ENCODE measurements at regions not wholly inside any gene's neighbourhood (a gene's known extent, or its start where the extent isn't known, plus 50 kb on each side); places are given as distances from the start of the nearest gene placed in this dataset.

DNA sequence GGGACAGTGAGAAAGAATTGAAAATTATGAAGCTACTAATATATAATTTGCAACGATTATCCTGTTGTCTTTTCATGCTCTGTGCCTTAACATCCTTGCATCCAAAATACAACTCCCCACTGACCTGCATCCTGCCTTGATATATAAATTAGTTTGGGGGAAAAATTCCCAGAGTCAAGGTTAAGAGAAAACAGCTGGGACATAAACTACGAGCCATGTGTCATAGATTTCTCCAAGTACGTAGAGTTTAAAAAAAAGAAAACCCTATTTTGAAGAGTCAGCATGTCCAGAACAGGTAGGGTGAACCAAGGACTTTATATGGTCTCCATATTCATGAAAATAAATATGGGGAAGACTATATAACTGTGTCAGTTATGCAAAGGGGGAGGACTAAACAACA, 123.8 kb upstream of the MARCKS start:
- no peak for TF ChIP-seq ZNF274 (IDR thresholded peaks at IDR 0.05; ENCODE audit: low read depth, low read length)
- TF ChIP-seq POLR2A (IDR thresholded peaks at IDR 0.05; ENCODE audit: borderline replicate concordance, extremely low read depth, insufficient read depth, insufficient read length) = no peak
- TF ChIP-seq EZH2 (IDR thresholded peaks at IDR 0.05) = no peak
- TF ChIP-seq, protein P1, sequence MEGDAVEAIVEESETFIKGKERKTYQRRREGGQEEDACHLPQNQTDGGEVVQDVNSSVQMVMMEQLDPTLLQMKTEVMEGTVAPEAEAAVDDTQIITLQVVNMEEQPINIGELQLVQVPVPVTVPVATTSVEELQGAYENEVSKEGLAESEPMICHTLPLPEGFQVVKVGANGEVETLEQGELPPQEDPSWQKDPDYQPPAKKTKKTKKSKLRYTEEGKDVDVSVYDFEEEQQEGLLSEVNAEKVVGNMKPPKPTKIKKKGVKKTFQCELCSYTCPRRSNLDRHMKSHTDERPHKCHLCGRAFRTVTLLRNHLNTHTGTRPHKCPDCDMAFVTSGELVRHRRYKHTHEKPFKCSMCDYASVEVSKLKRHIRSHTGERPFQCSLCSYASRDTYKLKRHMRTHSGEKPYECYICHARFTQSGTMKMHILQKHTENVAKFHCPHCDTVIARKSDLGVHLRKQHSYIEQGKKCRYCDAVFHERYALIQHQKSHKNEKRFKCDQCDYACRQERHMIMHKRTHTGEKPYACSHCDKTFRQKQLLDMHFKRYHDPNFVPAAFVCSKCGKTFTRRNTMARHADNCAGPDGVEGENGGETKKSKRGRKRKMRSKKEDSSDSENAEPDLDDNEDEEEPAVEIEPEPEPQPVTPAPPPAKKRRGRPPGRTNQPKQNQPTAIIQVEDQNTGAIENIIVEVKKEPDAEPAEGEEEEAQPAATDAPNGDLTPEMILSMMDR (IDR thresholded peaks at IDR 0.05 in 2 of 3, conservative IDR thresholded peaks at IDR 0.05 in 1 of 3; ENCODE audit: borderline replicate concordance in 1 of 3, insufficient read depth in 1 of 3, low read depth in 2 of 3, low read length in 2 of 3) = no peak
- no peak for TF ChIP-seq RAD21 (IDR thresholded peaks at IDR 0.05; ENCODE audit: low read depth)
- TF ChIP-seq POLR2AphosphoS5 (IDR thresholded peaks at IDR 0.05; ENCODE audit: low read depth, low read length) = no peak
- no peak for TF ChIP-seq CBX3 (IDR thresholded peaks at IDR 0.05; ENCODE audit: low read depth)
- TF ChIP-seq EZH2phosphoT487 (IDR thresholded peaks at IDR 0.05; ENCODE audit: borderline replicate concordance) = no peak
- no peak for TF ChIP-seq EGR1 (IDR thresholded peaks at IDR 0.05; ENCODE audit: low read depth)
- no peaks in the 10 kb centered on the region for H3K9me3 ChIP-seq (ENCODE audit: control insufficient read depth in 1 of 2, insufficient read depth in 1 of 2, low read depth in 1 of 2, low read length in 2 of 2)
- peaks cover 0 to 3% of the 10 kb centered on the region in 2 experiments; a peak in 1 of 4 replicates for H3K4me1 ChIP-seq (ENCODE audit: control insufficient read depth in 1 of 2, insufficient read depth in 2 of 2, low read length in 2 of 2)
- no peak overlapping the region for H3K9ac ChIP-seq (ENCODE audit: low read length)
- intact Hi-C loops (cut with micrococcal nuclease) = no loop called here
- no peaks in the 10 kb centered on the region for H3K79me2 ChIP-seq (ENCODE audit: insufficient read depth, low read length)
- no peaks in the 10 kb centered on the region for H3K27me3 ChIP-seq (ENCODE audit: insufficient read depth, low read length)
- ATAC-seq = no peak
- H3K4me2 ChIP-seq (ENCODE audit: low read length) = no peak overlapping the region
- H3K27ac ChIP-seq (ENCODE audit: low read depth, low read length) = no peak overlapping the region
- no peak overlapping the region for H2AFZ ChIP-seq (ENCODE audit: low read depth, low read length, poor library complexity, severe bottlenecking)
- BruUV-seq (replicated peaks) = no TSS peak
- ChIA-PET RAD21 (ENCODE audit: low non-redundant PET in 1 of 2, low total read pairs in 2 of 2, uncharacterized antibody in 2 of 2, unreplicated experiment in 2 of 2) (no interaction called here), POLR2A (no interaction called here), CTCF (no interaction called here)
- no peak overlapping the region for H3K4me3 ChIP-seq (replicated peaks in 1 of 2; ENCODE audit: low read depth in 1 of 2, low read length in 2 of 2)
- DNase-seq (ENCODE audit: low read depth, low spot score) = no peak
- H4K20me1 ChIP-seq (ENCODE audit: insufficient read depth) = no peaks in the 10 kb centered on the region
- H3K36me3 ChIP-seq (ENCODE audit: control insufficient read depth in 1 of 2, insufficient read depth in 2 of 2, low read length in 2 of 2) = no peaks in the 10 kb centered on the region
- H3K9me2 ChIP-seq (ENCODE audit: insufficient read depth) = no peaks in the 10 kb centered on the region

DNA sequence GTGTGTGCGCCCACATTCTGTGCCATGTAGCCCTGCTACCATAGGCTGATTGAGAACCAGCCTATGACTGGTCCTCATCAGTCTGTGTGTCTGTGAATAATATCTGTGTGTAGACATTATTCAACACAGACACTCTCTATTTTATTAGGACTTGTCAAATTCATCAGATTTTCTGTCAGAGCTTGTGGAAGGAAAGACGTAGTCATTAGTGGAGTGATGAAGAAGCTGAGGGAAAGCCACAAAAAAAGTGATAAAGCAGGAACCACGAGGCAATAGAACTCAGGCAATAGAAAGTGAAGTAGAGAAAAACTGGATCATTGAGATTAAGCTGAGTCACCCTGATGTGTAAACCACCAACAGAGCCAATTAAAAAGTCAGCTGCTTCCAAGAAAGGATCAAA, 122.2 kb upstream of the MARCKS start:
- H3K36me3 ChIP-seq (ENCODE audit: control insufficient read depth in 1 of 2, insufficient read depth in 2 of 2, low read length in 2 of 2) = no peaks in the 10 kb centered on the region
- ATAC-seq (no peak), DNase-seq (ENCODE audit: low read depth, low spot score) (no peak)
- intact Hi-C loops (cut with micrococcal nuclease) = no loop called here
- TF ChIP-seq ZFX (IDR thresholded peaks at IDR 0.05) = no peak
- TF ChIP-seq ELF1 (IDR thresholded peaks at IDR 0.05; ENCODE audit: borderline replicate concordance, low read depth) = no peak
- TF ChIP-seq POLR2A (IDR thresholded peaks at IDR 0.05; ENCODE audit: borderline replicate concordance, extremely low read depth, insufficient read depth, insufficient read length) = no peak
- no peak for TF ChIP-seq SIN3A (IDR thresholded peaks at IDR 0.05; ENCODE audit: low read depth)
- TF ChIP-seq CEBPB (IDR thresholded peaks at IDR 0.05; ENCODE audit: low read depth) = no peak
- TF ChIP-seq, protein P2, sequence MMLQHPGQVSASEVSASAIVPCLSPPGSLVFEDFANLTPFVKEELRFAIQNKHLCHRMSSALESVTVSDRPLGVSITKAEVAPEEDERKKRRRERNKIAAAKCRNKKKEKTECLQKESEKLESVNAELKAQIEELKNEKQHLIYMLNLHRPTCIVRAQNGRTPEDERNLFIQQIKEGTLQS (IDR thresholded peaks at IDR 0.05) = no peak
- TF ChIP-seq, protein P3, sequence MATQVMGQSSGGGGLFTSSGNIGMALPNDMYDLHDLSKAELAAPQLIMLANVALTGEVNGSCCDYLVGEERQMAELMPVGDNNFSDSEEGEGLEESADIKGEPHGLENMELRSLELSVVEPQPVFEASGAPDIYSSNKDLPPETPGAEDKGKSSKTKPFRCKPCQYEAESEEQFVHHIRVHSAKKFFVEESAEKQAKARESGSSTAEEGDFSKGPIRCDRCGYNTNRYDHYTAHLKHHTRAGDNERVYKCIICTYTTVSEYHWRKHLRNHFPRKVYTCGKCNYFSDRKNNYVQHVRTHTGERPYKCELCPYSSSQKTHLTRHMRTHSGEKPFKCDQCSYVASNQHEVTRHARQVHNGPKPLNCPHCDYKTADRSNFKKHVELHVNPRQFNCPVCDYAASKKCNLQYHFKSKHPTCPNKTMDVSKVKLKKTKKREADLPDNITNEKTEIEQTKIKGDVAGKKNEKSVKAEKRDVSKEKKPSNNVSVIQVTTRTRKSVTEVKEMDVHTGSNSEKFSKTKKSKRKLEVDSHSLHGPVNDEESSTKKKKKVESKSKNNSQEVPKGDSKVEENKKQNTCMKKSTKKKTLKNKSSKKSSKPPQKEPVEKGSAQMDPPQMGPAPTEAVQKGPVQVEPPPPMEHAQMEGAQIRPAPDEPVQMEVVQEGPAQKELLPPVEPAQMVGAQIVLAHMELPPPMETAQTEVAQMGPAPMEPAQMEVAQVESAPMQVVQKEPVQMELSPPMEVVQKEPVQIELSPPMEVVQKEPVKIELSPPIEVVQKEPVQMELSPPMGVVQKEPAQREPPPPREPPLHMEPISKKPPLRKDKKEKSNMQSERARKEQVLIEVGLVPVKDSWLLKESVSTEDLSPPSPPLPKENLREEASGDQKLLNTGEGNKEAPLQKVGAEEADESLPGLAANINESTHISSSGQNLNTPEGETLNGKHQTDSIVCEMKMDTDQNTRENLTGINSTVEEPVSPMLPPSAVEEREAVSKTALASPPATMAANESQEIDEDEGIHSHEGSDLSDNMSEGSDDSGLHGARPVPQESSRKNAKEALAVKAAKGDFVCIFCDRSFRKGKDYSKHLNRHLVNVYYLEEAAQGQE (IDR thresholded peaks at IDR 0.05; ENCODE audit: low read depth) = no peak
- no peak for TF ChIP-seq JUND (IDR thresholded peaks at IDR 0.05)
- TF ChIP-seq, protein P4, sequence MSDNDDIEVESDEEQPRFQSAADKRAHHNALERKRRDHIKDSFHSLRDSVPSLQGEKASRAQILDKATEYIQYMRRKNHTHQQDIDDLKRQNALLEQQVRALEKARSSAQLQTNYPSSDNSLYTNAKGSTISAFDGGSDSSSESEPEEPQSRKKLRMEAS (IDR thresholded peaks at IDR 0.05) = no peak
- no peak for TF ChIP-seq RAD21 (IDR thresholded peaks at IDR 0.05; ENCODE audit: low read depth)
- TF ChIP-seq EZH2 (IDR thresholded peaks at IDR 0.05) = no peak
- no peak for TF ChIP-seq ZNF274 (IDR thresholded peaks at IDR 0.05; ENCODE audit: low read depth, low read length)
- no peak overlapping the region for H3K27ac ChIP-seq (ENCODE audit: low read depth, low read length)
- H4K20me1 ChIP-seq (ENCODE audit: insufficient read depth) = no peaks in the 10 kb centered on the region
- no peak overlapping the region for H3K4me2 ChIP-seq (ENCODE audit: low read length)
- H3K9me2 ChIP-seq (ENCODE audit: insufficient read depth) = no peaks in the 10 kb centered on the region
- H3K4me1 ChIP-seq (ENCODE audit: control insufficient read depth in 1 of 2, insufficient read depth in 2 of 2, low read length in 2 of 2) = peaks cover 0 to 3% of the 10 kb centered on the region in 2 experiments; a peak in 1 of 4 replicates
- H2AFZ ChIP-seq (ENCODE audit: low read depth, low read length, poor library complexity, severe bottlenecking) = peak overlapping the region; percentile 44
- ChIA-PET POLR2A (no interaction called here), RAD21 (ENCODE audit: low non-redundant PET in 1 of 2, low total read pairs in 2 of 2, uncharacterized antibody in 2 of 2, unreplicated experiment in 2 of 2) (no interaction called here), CTCF (no interaction called here)
- no peaks in the 10 kb centered on the region for H3K27me3 ChIP-seq (ENCODE audit: insufficient read depth, low read length)
- no peak overlapping the region for H3K9ac ChIP-seq (ENCODE audit: low read length)
- no peak overlapping the region for H3K4me3 ChIP-seq (replicated peaks in 1 of 2; ENCODE audit: low read depth in 1 of 2, low read length in 2 of 2)
- H3K9me3 ChIP-seq (ENCODE audit: control insufficient read depth in 1 of 2, insufficient read depth in 1 of 2, low read depth in 1 of 2, low read length in 2 of 2) = no peaks in the 10 kb centered on the region
- BruUV-seq (replicated peaks) = no TSS peak
- no peaks in the 10 kb centered on the region for H3K79me2 ChIP-seq (ENCODE audit: insufficient read depth, low read length)
